ENCODE measurements at regions not wholly inside any gene's neighbourhood (a gene's known extent, or its start where the extent isn't known, plus 50 kb on each side); places are given as distances from the start of the nearest gene placed in this dataset.

- TF ChIP-seq CTCF (IDR thresholded peaks at IDR 0.05): no peak
- TF ChIP-seq ZNF423 (CRISPR knock-in tag; IDR thresholded peaks at IDR 0.05): no peak
- no peak for TF ChIP-seq SP1 (CRISPR knock-in tag; conservative IDR thresholded peaks at IDR 0.05)
- no peak for TF ChIP-seq ZNF317 (CRISPR knock-in tag; IDR thresholded peaks at IDR 0.05; ENCODE audit: borderline replicate concordance, low read depth)
- TF ChIP-seq STAT6 (CRISPR knock-in tag; conservative IDR thresholded peaks at IDR 0.05; ENCODE audit: low read depth): no peak
- no peak for TF ChIP-seq CREB1 (CRISPR knock-in tag; IDR thresholded peaks at IDR 0.05)
- no peak for TF ChIP-seq USF2 (CRISPR knock-in tag; IDR thresholded peaks at IDR 0.05)
- no peak for TF ChIP-seq ESRRA (CRISPR knock-in tag; IDR thresholded peaks at IDR 0.05; ENCODE audit: borderline replicate concordance)
- TF ChIP-seq TEAD4 (CRISPR knock-in tag; IDR thresholded peaks at IDR 0.05): no peak
These were observed 483.0 kb downstream of the DHX35 start for GRCh38 chr20:39445095-39445494.

Measured in WTC11 (cell line).